ENCODE measurements at regions not wholly inside any gene's neighbourhood (a gene's known extent, or its start where the extent isn't known, plus 50 kb on each side); places are given as distances from the start of the nearest gene placed in this dataset.
"Not testable (repeated sequence)": the region's sequence is repeated elsewhere in the genome, so short reads cannot be mapped to it uniquely, and the experiment has no call there.

GRCh38 chr2:87678742-87679173 is 69.1 kb upstream of the PLGLB2 start:
- not testable (repeated sequence) for DNase-seq (ENCODE audit: low read depth)

- DNase-seq (ENCODE audit: low read depth): not testable (repeated sequence)
Measured at GRCh38 chr2:87679950-87680349, 67.9 kb upstream of the PLGLB2 start.

- not testable (repeated sequence) for DNase-seq (ENCODE audit: low read depth)
Measured at GRCh38 chr2:87680691-87681090, 67.2 kb upstream of the PLGLB2 start.

GRCh38 chr2:87683451-87683850 is 64.4 kb upstream of the PLGLB2 start:
- not testable (repeated sequence) for DNase-seq (ENCODE audit: low read depth)

GRCh38 chr2:87683961-87684360 is 63.9 kb upstream of the PLGLB2 start:
- DNase-seq (ENCODE audit: low read depth): not testable (repeated sequence)

- DNase-seq (ENCODE audit: low read depth): not testable (repeated sequence)
Measured at GRCh38 chr2:87685558-87685957, 62.3 kb upstream of the PLGLB2 start.

GRCh38 chr2:87686873-87687549 is 60.9 kb upstream of the PLGLB2 start:
- not testable (repeated sequence) for DNase-seq (ENCODE audit: low read depth)

GRCh38 chr2:87687550-87688270 is 60.2 kb upstream of the PLGLB2 start:
- DNase-seq (ENCODE audit: low read depth): not testable (repeated sequence)

- DNase-seq (ENCODE audit: low read depth): not testable (repeated sequence)
Measured at GRCh38 chr2:87691899-87692592, 55.8 kb upstream of the PLGLB2 start.

- not testable (repeated sequence) for DNase-seq (ENCODE audit: low read depth)
Measured at GRCh38 chr2:87692914-87693313, 55.0 kb upstream of the PLGLB2 start.

GRCh38 chr2:87693882-87694281 is 54.0 kb upstream of the PLGLB2 start:
- not testable (repeated sequence) for DNase-seq (ENCODE audit: low read depth)

- DNase-seq (ENCODE audit: low read depth): not testable (repeated sequence)
Measured at GRCh38 chr2:87695596-87696323, 52.1 kb upstream of the PLGLB2 start.
